Uterus (tissue), 2 donors: ENCODE measurements at regions not wholly inside any gene's neighbourhood (a gene's known extent, or its start where the extent isn't known, plus 50 kb on each side); places are given as distances from the start of the nearest gene placed in this dataset.

ENCODE experiments used
- POLR2A ChIP-seq, 2 donors: fragments of 450-650 bp; IDR thresholded peaks; one replicate each; pipeline ENCODE4 v1.6.1; 2016; ENCODE audit warnings: antibody characterized with exemption in 2 of 2, mild to moderate bottlenecking in 1 of 2, moderate library complexity in 1 of 2
- TF ChIP-seq, protein P1 (sequence below), 4 experiments: fragments of 200-600 bp in 2 of 4; fragments of 450-650 bp in 2 of 4; sonication (generic) in 2 of 4; IDR thresholded peaks; one replicate each; pipeline ENCODE4 v1.5.1; 2016 to 2019; ENCODE audit warnings: antibody characterized with exemption in 4 of 4, mild to moderate bottlenecking in 2 of 4, moderate library complexity in 1 of 4

DNA sequence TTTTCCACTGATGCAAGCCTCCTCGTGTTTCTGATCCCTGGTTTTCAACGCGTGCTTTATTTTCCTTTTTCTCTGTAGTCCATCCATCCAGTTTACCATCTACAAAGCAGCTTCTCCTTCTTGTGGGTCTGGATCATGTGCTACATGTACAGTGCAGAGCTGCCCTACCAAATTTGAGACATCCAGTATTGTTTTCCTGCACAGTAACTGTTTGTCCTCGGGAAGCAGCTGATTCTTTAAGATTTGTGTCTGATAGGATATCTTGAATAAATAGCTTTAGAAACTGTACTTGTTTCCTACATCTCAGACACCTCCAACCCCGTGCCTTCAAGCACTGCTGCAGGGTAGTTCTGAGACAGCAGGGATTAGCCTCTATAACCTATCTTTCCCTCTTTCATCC, 368.1 kb upstream of the FAR2 start:
- TF ChIP-seq, protein P1, sequence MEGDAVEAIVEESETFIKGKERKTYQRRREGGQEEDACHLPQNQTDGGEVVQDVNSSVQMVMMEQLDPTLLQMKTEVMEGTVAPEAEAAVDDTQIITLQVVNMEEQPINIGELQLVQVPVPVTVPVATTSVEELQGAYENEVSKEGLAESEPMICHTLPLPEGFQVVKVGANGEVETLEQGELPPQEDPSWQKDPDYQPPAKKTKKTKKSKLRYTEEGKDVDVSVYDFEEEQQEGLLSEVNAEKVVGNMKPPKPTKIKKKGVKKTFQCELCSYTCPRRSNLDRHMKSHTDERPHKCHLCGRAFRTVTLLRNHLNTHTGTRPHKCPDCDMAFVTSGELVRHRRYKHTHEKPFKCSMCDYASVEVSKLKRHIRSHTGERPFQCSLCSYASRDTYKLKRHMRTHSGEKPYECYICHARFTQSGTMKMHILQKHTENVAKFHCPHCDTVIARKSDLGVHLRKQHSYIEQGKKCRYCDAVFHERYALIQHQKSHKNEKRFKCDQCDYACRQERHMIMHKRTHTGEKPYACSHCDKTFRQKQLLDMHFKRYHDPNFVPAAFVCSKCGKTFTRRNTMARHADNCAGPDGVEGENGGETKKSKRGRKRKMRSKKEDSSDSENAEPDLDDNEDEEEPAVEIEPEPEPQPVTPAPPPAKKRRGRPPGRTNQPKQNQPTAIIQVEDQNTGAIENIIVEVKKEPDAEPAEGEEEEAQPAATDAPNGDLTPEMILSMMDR (IDR thresholded peaks at IDR 0.05), result no peak
- no peak for TF ChIP-seq POLR2A (IDR thresholded peaks at IDR 0.05)
